DND-41 (cell line): ENCODE measurements at regions not wholly inside any gene's neighbourhood (a gene's known extent, or its start where the extent isn't known, plus 50 kb on each side); places are given as distances from the start of the nearest gene placed in this dataset.

ENCODE experiments used
- CTCF ChIP-seq: IDR thresholded peaks from 2 replicates; pipeline ENCODE4 v1.5.1; 2012; ENCODE audit warnings: borderline replicate concordance, low read length, moderate library complexity, mild to moderate bottlenecking; ENCODE audit not compliant: poor library complexity, severe bottlenecking; ENCODE audit errors: extremely low read depth
- EZH2 ChIP-seq: IDR thresholded peaks from 3 replicates; pipeline ENCODE4 v1.6.1; 2012; ENCODE audit warnings: borderline replicate concordance, low read depth, mild to moderate bottlenecking, moderate library complexity, low read length, inconsistent platforms; ENCODE audit not compliant: severe bottlenecking

- no peak for TF ChIP-seq CTCF
- TF ChIP-seq EZH2 = no peak
Measured at GRCh38 chr18:10044054-10044453, 130.2 kb downstream of the VAPA start.
